22Rv1 (cell line): ENCODE measurements at regions not wholly inside any gene's neighbourhood (a gene's known extent, or its start where the extent isn't known, plus 50 kb on each side); places are given as distances from the start of the nearest gene placed in this dataset.

Source experiments
- ZFX ChIP-seq: fragments of 450-650 bp; IDR thresholded peaks from 2 replicates; pipeline ENCODE4 v1.6.1; 2017; ENCODE audit warnings: antibody characterized with exemption, borderline replicate concordance
- TF ChIP-seq, protein P1 (sequence below): fragments of 450-650 bp; IDR thresholded peaks from 2 replicates; pipeline ENCODE4 v1.5.1; 2017; ENCODE audit warnings: mild to moderate bottlenecking

DNA sequence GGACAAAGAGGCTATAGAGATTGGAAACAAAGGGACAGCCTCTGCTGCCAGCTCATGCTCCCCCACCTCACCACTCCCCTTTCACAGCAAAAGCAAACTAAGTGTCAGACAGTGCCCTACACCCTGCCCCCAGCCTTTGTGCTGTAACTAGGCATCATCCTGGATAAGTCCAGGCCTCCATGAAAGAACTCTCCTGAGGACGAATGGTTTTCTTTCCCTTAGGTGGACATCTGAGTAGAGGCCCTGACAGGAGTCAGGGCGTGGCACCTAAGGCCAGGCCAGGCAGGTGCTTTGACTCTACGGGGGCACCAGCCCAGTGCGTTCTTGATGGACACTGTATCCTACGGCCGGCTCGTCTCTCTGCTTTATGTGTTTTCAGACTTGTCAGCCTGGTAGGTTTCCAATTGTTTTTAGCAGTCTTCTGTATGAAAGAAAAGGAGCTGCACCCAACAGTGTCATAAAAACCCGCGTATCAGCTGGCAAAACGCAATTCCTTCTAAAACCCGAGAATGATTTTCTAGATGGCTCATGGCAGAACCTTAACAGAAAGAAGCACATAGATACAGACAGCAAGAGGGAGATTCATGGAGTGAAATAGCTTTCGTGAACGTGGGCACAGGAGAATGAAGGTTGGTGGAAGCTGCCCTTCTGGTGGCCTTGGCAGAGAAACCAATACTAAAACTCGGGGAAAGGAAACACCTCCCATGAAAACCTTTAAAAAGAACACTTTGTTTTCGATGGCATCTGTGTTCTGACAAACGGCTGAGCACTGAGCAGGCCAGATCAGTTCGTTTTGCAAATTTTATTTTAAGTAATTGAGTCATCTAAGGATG is 51.7 kb upstream of the AJAP1 start:
- TF ChIP-seq, protein P1, sequence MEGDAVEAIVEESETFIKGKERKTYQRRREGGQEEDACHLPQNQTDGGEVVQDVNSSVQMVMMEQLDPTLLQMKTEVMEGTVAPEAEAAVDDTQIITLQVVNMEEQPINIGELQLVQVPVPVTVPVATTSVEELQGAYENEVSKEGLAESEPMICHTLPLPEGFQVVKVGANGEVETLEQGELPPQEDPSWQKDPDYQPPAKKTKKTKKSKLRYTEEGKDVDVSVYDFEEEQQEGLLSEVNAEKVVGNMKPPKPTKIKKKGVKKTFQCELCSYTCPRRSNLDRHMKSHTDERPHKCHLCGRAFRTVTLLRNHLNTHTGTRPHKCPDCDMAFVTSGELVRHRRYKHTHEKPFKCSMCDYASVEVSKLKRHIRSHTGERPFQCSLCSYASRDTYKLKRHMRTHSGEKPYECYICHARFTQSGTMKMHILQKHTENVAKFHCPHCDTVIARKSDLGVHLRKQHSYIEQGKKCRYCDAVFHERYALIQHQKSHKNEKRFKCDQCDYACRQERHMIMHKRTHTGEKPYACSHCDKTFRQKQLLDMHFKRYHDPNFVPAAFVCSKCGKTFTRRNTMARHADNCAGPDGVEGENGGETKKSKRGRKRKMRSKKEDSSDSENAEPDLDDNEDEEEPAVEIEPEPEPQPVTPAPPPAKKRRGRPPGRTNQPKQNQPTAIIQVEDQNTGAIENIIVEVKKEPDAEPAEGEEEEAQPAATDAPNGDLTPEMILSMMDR: no peak
- TF ChIP-seq ZFX: no peak
